ENCODE measurements at regions not wholly inside any gene's neighbourhood (a gene's known extent, or its start where the extent isn't known, plus 50 kb on each side); places are given as distances from the start of the nearest gene placed in this dataset.

- Mint-ChIP-seq H3K27ac (no peak overlapping the region), H3K4me3 (no peak overlapping the region), H3K4me1 (peaks cover 2% of the 10 kb centered on the region), H3K36me3 (ENCODE audit: low read depth) (peaks cover 3% of the 10 kb centered on the region), H3K27me3 (peaks cover 31% of the 10 kb centered on the region)
- no peaks in the 10 kb centered on the region for H3K9me3 ChIP-seq (ENCODE audit: control insufficient read depth, low read length, poor library complexity, severe bottlenecking)
- DNase-seq (no peak), ATAC-seq (no peak)
Observed at GRCh38 chr5:133773247-133774202, 161.2 kb upstream of the FSTL4 start.

GRCh38 chr5:133769842-133770241 lies 157.5 kb upstream of the FSTL4 start:
- no peaks in the 10 kb centered on the region for H3K9me3 ChIP-seq (ENCODE audit: control insufficient read depth, low read length, poor library complexity, severe bottlenecking)
- Mint-ChIP-seq H3K4me3 (no peak overlapping the region), H3K27ac (no peak overlapping the region), H3K4me1 (no peaks in the 10 kb centered on the region), H3K36me3 (ENCODE audit: low read depth) (peaks cover 5% of the 10 kb centered on the region), H3K27me3 (peaks cover 57% of the 10 kb centered on the region)
- ATAC-seq (no peak), DNase-seq (no peak)

- H3K36me3 Mint-ChIP-seq (ENCODE audit: low read depth) = peaks cover 2% of the 10 kb centered on the region
Observed at GRCh38 chr5:133763744-133764143, 151.4 kb upstream of the FSTL4 start.

GRCh38 chr5:133761632-133762031 lies 149.3 kb upstream of the FSTL4 start:
- Mint-ChIP-seq H3K27ac (no peak overlapping the region), H3K36me3 (ENCODE audit: low read depth) (peaks cover 2% of the 10 kb centered on the region), H3K4me3 (no peak overlapping the region), H3K4me1 (no peaks in the 10 kb centered on the region), H3K27me3 (peaks cover 47% of the 10 kb centered on the region)
- no peaks in the 10 kb centered on the region for H3K9me3 ChIP-seq (ENCODE audit: control insufficient read depth, low read length, poor library complexity, severe bottlenecking)
- DNase-seq (no peak), ATAC-seq (no peak)

More at GRCh38 chr5:133763744-133764143, 151.4 kb upstream of the FSTL4 start:
- DNase-seq (no peak), ATAC-seq (no peak)
- H3K4me3 Mint-ChIP-seq = no peak overlapping the region
- H3K9me3 ChIP-seq (ENCODE audit: control insufficient read depth, low read length, poor library complexity, severe bottlenecking) = no peaks in the 10 kb centered on the region
- H3K4me1 Mint-ChIP-seq = no peaks in the 10 kb centered on the region
- no peak overlapping the region for H3K27ac Mint-ChIP-seq
- H3K27me3 Mint-ChIP-seq = peaks cover 57% of the 10 kb centered on the region

- H3K36me3 Mint-ChIP-seq (ENCODE audit: low read depth) = peaks cover 2% of the 10 kb centered on the region
- H3K4me1 Mint-ChIP-seq = no peaks in the 10 kb centered on the region
- no peak for DNase-seq
- no peak overlapping the region for H3K27ac Mint-ChIP-seq
- H3K4me3 Mint-ChIP-seq = no peak overlapping the region
- no peaks in the 10 kb centered on the region for H3K9me3 ChIP-seq (ENCODE audit: control insufficient read depth, low read length, poor library complexity, severe bottlenecking)
- peaks cover 47% of the 10 kb centered on the region for H3K27me3 Mint-ChIP-seq
- no peak for ATAC-seq
Observed at GRCh38 chr5:133760532-133760931, 148.2 kb upstream of the FSTL4 start.

- Mint-ChIP-seq H3K27me3 (peaks cover 36% of the 10 kb centered on the region), H3K4me3 (no peak overlapping the region), H3K36me3 (ENCODE audit: low read depth) (no peaks in the 10 kb centered on the region), H3K27ac (no peak overlapping the region), H3K4me1 (peaks cover 2% of the 10 kb centered on the region)
- DNase-seq (no peak), ATAC-seq (no peak)
- H3K9me3 ChIP-seq (ENCODE audit: control insufficient read depth, low read length, poor library complexity, severe bottlenecking) = no peaks in the 10 kb centered on the region
Observed at GRCh38 chr5:133758641-133759040, 146.3 kb upstream of the FSTL4 start.

- no peaks in the 10 kb centered on the region for H3K9me3 ChIP-seq (ENCODE audit: control insufficient read depth, low read length, poor library complexity, severe bottlenecking)
- H3K27me3 Mint-ChIP-seq = peaks cover 26% of the 10 kb centered on the region
- no peaks in the 10 kb centered on the region for H3K36me3 Mint-ChIP-seq (ENCODE audit: low read depth)
- no peak for DNase-seq
- no peak overlapping the region for H3K4me3 Mint-ChIP-seq
- no peak for ATAC-seq
- H3K27ac Mint-ChIP-seq = no peak overlapping the region
- peaks cover 2% of the 10 kb centered on the region for H3K4me1 Mint-ChIP-seq
Observed at GRCh38 chr5:133757396-133757945, 145.1 kb upstream of the FSTL4 start.

- DNase-seq = no peak
- Mint-ChIP-seq H3K36me3 (ENCODE audit: low read depth) (no peaks in the 10 kb centered on the region), H3K27me3 (peaks cover 29% of the 10 kb centered on the region), H3K4me1 (peaks cover 2% of the 10 kb centered on the region), H3K27ac (no peak overlapping the region), H3K4me3 (no peak overlapping the region)
- no peaks in the 10 kb centered on the region for H3K9me3 ChIP-seq (ENCODE audit: control insufficient read depth, low read length, poor library complexity, severe bottlenecking)
- no peak for ATAC-seq
Observed at GRCh38 chr5:133756756-133757155, 144.4 kb upstream of the FSTL4 start.

GRCh38 chr5:133756036-133756435 lies 143.7 kb upstream of the FSTL4 start:
- Mint-ChIP-seq H3K36me3 (ENCODE audit: low read depth) (no peaks in the 10 kb centered on the region), H3K27me3 (peaks cover 36% of the 10 kb centered on the region), H3K4me3 (no peak overlapping the region), H3K4me1 (peaks cover 2% of the 10 kb centered on the region), H3K27ac (no peak overlapping the region)
- no peaks in the 10 kb centered on the region for H3K9me3 ChIP-seq (ENCODE audit: control insufficient read depth, low read length, poor library complexity, severe bottlenecking)
- no peak for ATAC-seq
- DNase-seq = no peak

GRCh38 chr5:133754575-133755169 lies 142.3 kb upstream of the FSTL4 start:
- ATAC-seq (no peak), DNase-seq (no peak)
- H3K4me1 Mint-ChIP-seq = peaks cover 2% of the 10 kb centered on the region
- no peak overlapping the region for H3K4me3 Mint-ChIP-seq
- no peaks in the 10 kb centered on the region for H3K9me3 ChIP-seq (ENCODE audit: control insufficient read depth, low read length, poor library complexity, severe bottlenecking)
- peaks cover 42% of the 10 kb centered on the region for H3K27me3 Mint-ChIP-seq
- H3K36me3 Mint-ChIP-seq (ENCODE audit: low read depth) = no peaks in the 10 kb centered on the region
- H3K27ac Mint-ChIP-seq = no peak overlapping the region

GRCh38 chr5:133753856-133754255 lies 141.5 kb upstream of the FSTL4 start:
- H3K4me1 Mint-ChIP-seq = peaks cover 2% of the 10 kb centered on the region
- peaks cover 46% of the 10 kb centered on the region for H3K27me3 Mint-ChIP-seq
- no peak for ATAC-seq
- no peaks in the 10 kb centered on the region for H3K36me3 Mint-ChIP-seq (ENCODE audit: low read depth)
- DNase-seq = no peak
- H3K9me3 ChIP-seq (ENCODE audit: control insufficient read depth, low read length, poor library complexity, severe bottlenecking) = no peaks in the 10 kb centered on the region
- H3K27ac Mint-ChIP-seq = no peak overlapping the region
- no peak overlapping the region for H3K4me3 Mint-ChIP-seq

- DNase-seq = no peak
- H3K4me1 Mint-ChIP-seq = peaks cover 2% of the 10 kb centered on the region
Observed at GRCh38 chr5:133751846-133752245, 139.5 kb upstream of the FSTL4 start.

GRCh38 chr5:133751421-133751820 lies 139.1 kb upstream of the FSTL4 start:
- no peak for ATAC-seq
- H3K4me3 Mint-ChIP-seq = no peak overlapping the region

More at GRCh38 chr5:133751846-133752245, 139.5 kb upstream of the FSTL4 start:
- no peak overlapping the region for H3K27ac Mint-ChIP-seq
- no peaks in the 10 kb centered on the region for H3K9me3 ChIP-seq (ENCODE audit: control insufficient read depth, low read length, poor library complexity, severe bottlenecking)
- H3K4me3 Mint-ChIP-seq = no peak overlapping the region
- peaks cover 45% of the 10 kb centered on the region for H3K27me3 Mint-ChIP-seq
- no peak for ATAC-seq
- H3K36me3 Mint-ChIP-seq (ENCODE audit: low read depth) = no peaks in the 10 kb centered on the region

More at GRCh38 chr5:133751421-133751820, 139.1 kb upstream of the FSTL4 start:
- H3K4me1 Mint-ChIP-seq = peaks cover 2% of the 10 kb centered on the region
- no peaks in the 10 kb centered on the region for H3K36me3 Mint-ChIP-seq (ENCODE audit: low read depth)
- no peak for DNase-seq
- peaks cover 41% of the 10 kb centered on the region for H3K27me3 Mint-ChIP-seq
- no peak overlapping the region for H3K27ac Mint-ChIP-seq
- H3K9me3 ChIP-seq (ENCODE audit: control insufficient read depth, low read length, poor library complexity, severe bottlenecking) = no peaks in the 10 kb centered on the region

All from T-helper 17 cell (primary cell).